ENCODE measurements at regions not wholly inside any gene's neighbourhood (a gene's known extent, or its start where the extent isn't known, plus 50 kb on each side); places are given as distances from the start of the nearest gene placed in this dataset.

- H3K27ac Mint-ChIP-seq (ENCODE audit: unreplicated experiment), result peak overlapping the region; percentile 94
- no peaks in the 10 kb centered on the region for H3K36me3 Mint-ChIP-seq (ENCODE audit: low read depth, unreplicated experiment)
- TF ChIP-seq CTCF (IDR thresholded peaks at IDR 0.05; ENCODE audit: unreplicated experiment), result no peak
Observed at GRCh38 chr12:4133636-4134447, 139.7 kb upstream of the CCND2 start.

GRCh38 chr12:4133029-4133428 lies 140.5 kb upstream of the CCND2 start:
- no peak for DNase-seq (ENCODE audit: low spot score)
- no peaks in the 10 kb centered on the region for H3K36me3 Mint-ChIP-seq (ENCODE audit: low read depth, unreplicated experiment)
- H3K27ac Mint-ChIP-seq (ENCODE audit: unreplicated experiment), result peak overlapping the region; percentile 94
- H3K4me3 Mint-ChIP-seq (ENCODE audit: unreplicated experiment), result no peak overlapping the region
- no peaks in the 10 kb centered on the region for H3K9me3 Mint-ChIP-seq (ENCODE audit: unreplicated experiment)
- TF ChIP-seq CTCF (IDR thresholded peaks at IDR 0.05; ENCODE audit: unreplicated experiment), result no peak
- peaks cover 52% of the 10 kb centered on the region for H3K4me1 Mint-ChIP-seq (ENCODE audit: unreplicated experiment)
- peaks cover 13% of the 10 kb centered on the region for H3K27me3 Mint-ChIP-seq (ENCODE audit: unreplicated experiment)

More at GRCh38 chr12:4133636-4134447, 139.7 kb upstream of the CCND2 start:
- peak overlapping the region; percentile 81 for H3K4me3 Mint-ChIP-seq (ENCODE audit: unreplicated experiment)
- peaks cover 13% of the 10 kb centered on the region for H3K27me3 Mint-ChIP-seq (ENCODE audit: unreplicated experiment)
- peak; percentile 53 for DNase-seq (ENCODE audit: low spot score)
- H3K4me1 Mint-ChIP-seq (ENCODE audit: unreplicated experiment), result peaks cover 52% of the 10 kb centered on the region
- no peaks in the 10 kb centered on the region for H3K9me3 Mint-ChIP-seq (ENCODE audit: unreplicated experiment)

- Mint-ChIP-seq H3K36me3 (ENCODE audit: low read depth, unreplicated experiment) (no peaks in the 10 kb centered on the region), H3K27me3 (ENCODE audit: unreplicated experiment) (peaks cover 3% of the 10 kb centered on the region), H3K4me3 (ENCODE audit: unreplicated experiment) (no peak overlapping the region), H3K27ac (ENCODE audit: unreplicated experiment) (no peak overlapping the region), H3K4me1 (ENCODE audit: unreplicated experiment) (peaks cover 10% of the 10 kb centered on the region), H3K9me3 (ENCODE audit: unreplicated experiment) (no peaks in the 10 kb centered on the region)
- TF ChIP-seq CTCF (IDR thresholded peaks at IDR 0.05; ENCODE audit: unreplicated experiment), result no peak
- DNase-seq (ENCODE audit: low spot score), result no peak
Observed at GRCh38 chr12:4121506-4122020, 152.0 kb upstream of the CCND2 start.

GRCh38 chr12:4120316-4120917 lies 153.1 kb upstream of the CCND2 start:
- Mint-ChIP-seq H3K27me3 (ENCODE audit: unreplicated experiment) (peaks cover 6% of the 10 kb centered on the region), H3K36me3 (ENCODE audit: low read depth, unreplicated experiment) (no peaks in the 10 kb centered on the region), H3K9me3 (ENCODE audit: unreplicated experiment) (no peaks in the 10 kb centered on the region), H3K4me1 (ENCODE audit: unreplicated experiment) (peaks cover 21% of the 10 kb centered on the region), H3K4me3 (ENCODE audit: unreplicated experiment) (no peak overlapping the region), H3K27ac (ENCODE audit: unreplicated experiment) (no peak overlapping the region)
- TF ChIP-seq CTCF (IDR thresholded peaks at IDR 0.05; ENCODE audit: unreplicated experiment), result no peak
- DNase-seq (ENCODE audit: low spot score), result no peak
